SIG-M5 treated with dmso at 0.1 percent for 504 hours (cell line): ENCODE measurements at regions not wholly inside any gene's neighbourhood (a gene's known extent, or its start where the extent isn't known, plus 50 kb on each side); places are given as distances from the start of the nearest gene placed in this dataset.

Experiments used
- DNase-seq: peaks from one replicate; lab custom pipeline; 2025; ENCODE audit not compliant: unreplicated experiment; lab: John Stamatoyannopoulos, UW

- DNase-seq: no peak
These were observed 1248.9 kb upstream of the MIR17HG start for GRCh38 chr13:90098577-90098976.

- no peak for DNase-seq
These were observed 1247.6 kb upstream of the MIR17HG start for GRCh38 chr13:90099847-90100246.

GRCh38 chr13:90103099-90103784, 1244.2 kb upstream of the MIR17HG start:
- DNase-seq: no peak

GRCh38 chr13:90104764-90105163, 1242.7 kb upstream of the MIR17HG start:
- no peak for DNase-seq

GRCh38 chr13:90105276-90105675, 1242.2 kb upstream of the MIR17HG start:
- DNase-seq: peak; percentile 68

GRCh38 chr13:90105849-90106496, 1241.5 kb upstream of the MIR17HG start:
- peak; percentile 35 for DNase-seq

- no peak for DNase-seq
These were observed 1239.8 kb upstream of the MIR17HG start for GRCh38 chr13:90107661-90108060.

GRCh38 chr13:90108547-90108946, 1238.9 kb upstream of the MIR17HG start:
- DNase-seq: no peak

GRCh38 chr13:90116121-90116520, 1231.4 kb upstream of the MIR17HG start:
- DNase-seq: no peak

- no peak for DNase-seq
These were observed 1228.9 kb upstream of the MIR17HG start for GRCh38 chr13:90118467-90119071.

- no peak for DNase-seq
These were observed 1227.5 kb upstream of the MIR17HG start for GRCh38 chr13:90120026-90120425.

GRCh38 chr13:90121784-90122183, 1225.7 kb upstream of the MIR17HG start:
- DNase-seq: no peak

- no peak for DNase-seq
These were observed 1225.0 kb upstream of the MIR17HG start for GRCh38 chr13:90122531-90122930.

- no peak for DNase-seq
These were observed 1211.9 kb upstream of the MIR17HG start for GRCh38 chr13:90135558-90135957.

GRCh38 chr13:90142251-90142650, 1205.2 kb upstream of the MIR17HG start:
- no peak for DNase-seq

GRCh38 chr13:90154311-90154960, 1193.1 kb upstream of the MIR17HG start:
- no peak for DNase-seq

GRCh38 chr13:90156390-90156789, 1191.1 kb upstream of the MIR17HG start:
- no peak for DNase-seq

- DNase-seq: no peak
These were observed 1178.5 kb upstream of the MIR17HG start for GRCh38 chr13:90168953-90169352.

GRCh38 chr13:90170208-90170607, 1177.3 kb upstream of the MIR17HG start:
- DNase-seq: no peak

GRCh38 chr13:90171649-90172048, 1175.8 kb upstream of the MIR17HG start:
- DNase-seq: no peak

GRCh38 chr13:90177512-90177911, 1170.0 kb upstream of the MIR17HG start:
- DNase-seq: no peak

- no peak for DNase-seq
These were observed 1163.1 kb upstream of the MIR17HG start for GRCh38 chr13:90184355-90184754.
